SK-N-SH (cell line): ENCODE measurements at regions not wholly inside any gene's neighbourhood (a gene's known extent, or its start where the extent isn't known, plus 50 kb on each side); places are given as distances from the start of the nearest gene placed in this dataset.

Source experiments
- CTCF ChIA-PET: fragments of 300-600, 350-600 bp; formaldehyde crosslinking; extraction: SDS; loops from one replicate; lab custom pipeline; 2021; lab: Yijun Ruan, JAX
- POLR2A ChIA-PET: fragments of 350-600 bp; sonication (Branson Sonifier 250); formaldehyde crosslinking; extraction: SDS; loops from one replicate; lab custom pipeline; 2020; ENCODE audit warnings: antibody characterized with exemption, inconsistent platforms; lab: Yijun Ruan, JAX
- DNase-seq: peaks from one replicate; pipeline ENCODE4 v3.0.0; 2012
- H2AFZ ChIP-seq: fragments of 200-600 bp; sonication (generic); 2 replicates; pipeline ENCODE4 v1.8.1; 2016; ENCODE audit warnings: antibody characterized with exemption, mild to moderate bottlenecking, low read depth
- H3F3A ChIP-seq: fragments of 200-600 bp; sonication (generic); replicated peaks from 2 replicates; pipeline ENCODE3; 2016; ENCODE audit warnings: antibody characterized with exemption, mild to moderate bottlenecking; ENCODE audit not compliant: insufficient read depth
- H3K27ac ChIP-seq, 2 experiments: fragments of 200-500 bp in 1 of 2; fragments of 200-600 bp in 1 of 2; sonication (Bioruptor generic) in 1 of 2; sonication (generic), shearing (Covaris generic) in 1 of 2; 2 replicates each; pipeline versions ENCODE4 v1.5.1 to v1.6.1; 2014 to 2016; ENCODE audit warnings: low read depth in 2 of 2, inconsistent platforms in 1 of 2, low read length in 1 of 2, mild to moderate bottlenecking in 1 of 2, mixed read lengths in 1 of 2
- H3K27me3 ChIP-seq: fragments of 200-600 bp; sonication (generic), shearing (Covaris generic); 2 replicates; pipeline ENCODE4 v1.6.1; 2016; ENCODE audit warnings: mixed run types; ENCODE audit not compliant: insufficient read depth
- H3K36me3 ChIP-seq, 2 experiments: fragments of 200-500 bp in 1 of 2; fragments of 200-600 bp in 1 of 2; sonication (Bioruptor generic) in 1 of 2; sonication (generic) in 1 of 2; replicated peaks in 1 of 2; 2 replicates each; pipeline versions ENCODE3 to v1.5.1; 2014 to 2016; ENCODE audit warnings: low read length in 1 of 2, mild to moderate bottlenecking in 1 of 2; ENCODE audit not compliant: insufficient read depth in 2 of 2, control insufficient read depth in 1 of 2
- H3K4me1 ChIP-seq, 2 experiments: fragments of 200-500 bp in 1 of 2; fragments of 200-600 bp in 1 of 2; sonication (Bioruptor generic) in 1 of 2; sonication (generic), shearing (Covaris generic) in 1 of 2; 2 replicates each; pipeline versions ENCODE4 v1.5.1 to v1.6.1; 2014 to 2016; ENCODE audit warnings: low read depth in 1 of 2, low read length in 1 of 2, mixed run types in 1 of 2; ENCODE audit not compliant: insufficient read depth in 2 of 2, control insufficient read depth in 1 of 2
- H3K4me2 ChIP-seq: fragments of 200-600 bp; sonication (generic), shearing (Covaris generic); 2 replicates; pipeline ENCODE4 v1.6.1; 2017; ENCODE audit warnings: mixed run types
- H3K4me3 ChIP-seq, 2 experiments: fragments of 200-500 bp in 1 of 2; fragments of 200-600 bp in 1 of 2; sonication (Bioruptor generic) in 1 of 2; sonication (generic), shearing (Covaris generic) in 1 of 2; 2 replicates each; pipeline versions ENCODE4 v1.5.1 to v1.8.1; 2014 to 2016; ENCODE audit warnings: low read depth in 2 of 2, inconsistent platforms in 1 of 2, low read length in 1 of 2, mild to moderate bottlenecking in 1 of 2, mixed read lengths in 1 of 2, moderate library complexity in 1 of 2
- H3K79me2 ChIP-seq: fragments of 200-600 bp; sonication (generic); 2 replicates; pipeline ENCODE4 v1.8.1; 2017; ENCODE audit warnings: mild to moderate bottlenecking; ENCODE audit not compliant: insufficient read depth
- H3K9ac ChIP-seq: fragments of 200-600 bp; sonication (generic); 2 replicates; pipeline ENCODE4 v1.6.1; 2017; ENCODE audit warnings: mixed run types
- H3K9me2 ChIP-seq: fragments of 200-600 bp; sonication (generic); 2 replicates; pipeline ENCODE4 v1.6.1; 2017; ENCODE audit warnings: mixed run types
- H3K9me3 ChIP-seq: fragments of 200-600 bp; sonication (generic); 2 replicates; pipeline ENCODE4 v1.6.1; 2017; ENCODE audit warnings: mixed run types, mild to moderate bottlenecking, moderate library complexity
- H4K20me1 ChIP-seq: fragments of 200-600 bp; sonication (generic); 2 replicates; pipeline ENCODE4 v1.6.1; 2017; ENCODE audit warnings: mild to moderate bottlenecking, mixed run types; ENCODE audit not compliant: insufficient read depth
- CTCF ChIP-seq: fragments of 200-600 bp; sonication (generic); IDR thresholded peaks from 2 replicates; pipeline ENCODE4 v1.6.1; 2017; ENCODE audit warnings: antibody characterized with exemption, mild to moderate bottlenecking, moderate library complexity
- ELF1 ChIP-seq: IDR thresholded peaks from 2 replicates; pipeline ENCODE4 v1.4.0; 2012
- EP300 ChIP-seq, 2 experiments: IDR thresholded peaks; 2 replicates each; pipeline versions ENCODE4 v1.4.0 to v1.6.1; 2012; ENCODE audit warnings: borderline replicate concordance in 1 of 2, low read depth in 1 of 2, low read length in 1 of 2
- FOXJ3 ChIP-seq: sonication (generic); formaldehyde crosslinking; IDR thresholded peaks from 2 replicates; pipeline ENCODE4 v1.5.1; 2020; ENCODE audit warnings: mild to moderate bottlenecking, missing genetic modification reagents
- GABPA ChIP-seq: IDR thresholded peaks from 2 replicates; pipeline ENCODE4 v1.4.0; 2012; ENCODE audit warnings: low read depth, mild to moderate bottlenecking
- IRF3 ChIP-seq: fragments of 150-350 bp; IDR thresholded peaks from 2 replicates; pipeline ENCODE4 v1.6.1; 2016; ENCODE audit warnings: mild to moderate bottlenecking, low read depth, low read length
- JUND ChIP-seq: IDR thresholded peaks from 2 replicates; pipeline ENCODE4 v1.4.0; 2012
- NRF1 ChIP-seq: IDR thresholded peaks from 2 replicates; pipeline ENCODE4 v1.6.1; 2012; ENCODE audit warnings: low read depth, mild to moderate bottlenecking, low read length
- PBX3 ChIP-seq: IDR thresholded peaks from 2 replicates; pipeline ENCODE4; 2012
- RFX5 ChIP-seq: IDR thresholded peaks from 2 replicates; pipeline ENCODE4 v1.6.1; 2012; ENCODE audit warnings: mild to moderate bottlenecking, improper control_type of control experiment, low read length
- SMC3 ChIP-seq: IDR thresholded peaks from 2 replicates; pipeline ENCODE4 v1.6.1; 2012; ENCODE audit warnings: low read depth, low read length, improper control_type of control experiment
- TAF1 ChIP-seq: IDR thresholded peaks from 2 replicates; pipeline ENCODE4 v1.6.1; 2012; ENCODE audit warnings: low read depth, mild to moderate bottlenecking, low read length, moderate library complexity, borderline replicate concordance
- TEAD4 ChIP-seq: IDR thresholded peaks from 2 replicates; pipeline ENCODE4 v1.4.0; 2012; ENCODE audit warnings: mild to moderate bottlenecking, borderline replicate concordance; ENCODE audit not compliant: insufficient read depth
- USF1 ChIP-seq: IDR thresholded peaks from 2 replicates; pipeline ENCODE4 v1.4.0; 2012; ENCODE audit warnings: low read depth, borderline replicate concordance
- YY1 ChIP-seq: IDR thresholded peaks from 2 replicates; pipeline ENCODE4 v1.4.0; 2012; ENCODE audit warnings: low read depth, mild to moderate bottlenecking
- ZBTB33 ChIP-seq: IDR thresholded peaks from 2 replicates; pipeline ENCODE4 v1.4.0; 2012; ENCODE audit warnings: low read depth, borderline replicate concordance
- WGBS: methylation state at CpG from one replicate; pipeline ENCODE4 v1.1.6; 2017; ENCODE audit warnings: low lambda C conversion rate; 5-methylcytosine and 5-hydroxymethylcytosine counted together

GRCh38 chr1:166730299-166730888 is 108.9 kb upstream of the POGK start:
- H3K79me2 ChIP-seq = no peaks in the 10 kb centered on the region
- no peak for DNase-seq
- H3K36me3 ChIP-seq = no peaks in the 10 kb centered on the region
- no peak overlapping the region for H3K27ac ChIP-seq
- H2AFZ ChIP-seq = no peak overlapping the region
- no peaks in the 10 kb centered on the region for H3K9me3 ChIP-seq
- no peak overlapping the region for H3K4me2 ChIP-seq
- ChIA-PET CTCF (no interaction called here), POLR2A (no interaction called here)
- no peak overlapping the region for H3K9ac ChIP-seq
- no peak overlapping the region for H3K4me3 ChIP-seq
- no peaks in the 10 kb centered on the region for H3K27me3 ChIP-seq
- H4K20me1 ChIP-seq = no peaks in the 10 kb centered on the region
- no peaks in the 10 kb centered on the region for H3K4me1 ChIP-seq
- no peaks in the 10 kb centered on the region for H3F3A ChIP-seq
- H3K9me2 ChIP-seq = no peaks in the 10 kb centered on the region
- 0% methylated on average over 1 of the region's 1 CpG for WGBS
- TF ChIP-seq ELF1 = no peak
- TF ChIP-seq ZBTB33 = no peak
- TF ChIP-seq CTCF = no peak

- DNase-seq = no peak
- Histone ChIP-seq H4K20me1 (no peaks in the 10 kb centered on the region), H3K4me1 (no peaks in the 10 kb centered on the region), H3K27me3 (no peaks in the 10 kb centered on the region), H3F3A (no peaks in the 10 kb centered on the region), H3K9me3 (no peaks in the 10 kb centered on the region), H3K36me3 (no peaks in the 10 kb centered on the region), H3K79me2 (no peaks in the 10 kb centered on the region), H3K9me2 (0 out of 2 replicates have a peak, but pooled peaks cover 2% of the 10 kb centered on the region), H2AFZ (no peak overlapping the region; the same call in 1 of the 2 replicates), H3K4me2 (no peak overlapping the region), H3K27ac (no peak overlapping the region), H3K4me3 (no peak overlapping the region), H3K9ac (no peak overlapping the region)
- ChIA-PET POLR2A (no interaction called here), CTCF (no interaction called here)
- TF ChIP-seq RFX5 (no peak), YY1 (no peak), PBX3 (no peak), GABPA (no peak), ZBTB33 (no peak), FOXJ3 (CRISPR knock-in tag) (no peak), SMC3 (no peak), JUND (no peak), IRF3 (no peak), NRF1 (no peak), ELF1 (no peak), EP300 (IDR thresholded peaks at IDR 0.05; ENCODE audit: borderline replicate concordance in 1 of 2, low read depth in 1 of 2, low read length in 1 of 2) (no peak), USF1 (no peak), TAF1 (no peak), TEAD4 (no peak)
Observed at GRCh38 chr1:166738140-166738539, 101.1 kb upstream of the POGK start.
